HG03558 (cell line): ENCODE measurements at regions not wholly inside any gene's neighbourhood (a gene's known extent, or its start where the extent isn't known, plus 50 kb on each side); places are given as distances from the start of the nearest gene placed in this dataset.
"Not testable (repeated sequence)": the region's sequence is repeated elsewhere in the genome, so short reads cannot be mapped to it uniquely, and the experiment has no call there.

ENCODE experiments used
- ATAC-seq: cut with Tn5 transposase; IDR thresholded peaks from one replicate; pipeline ENCODE4 v1.9.1; 2021; ENCODE audit warnings: moderate number of reproducible peaks; ENCODE audit not compliant: unreplicated experiment; ENCODE audit errors: extremely low read depth

DNA sequence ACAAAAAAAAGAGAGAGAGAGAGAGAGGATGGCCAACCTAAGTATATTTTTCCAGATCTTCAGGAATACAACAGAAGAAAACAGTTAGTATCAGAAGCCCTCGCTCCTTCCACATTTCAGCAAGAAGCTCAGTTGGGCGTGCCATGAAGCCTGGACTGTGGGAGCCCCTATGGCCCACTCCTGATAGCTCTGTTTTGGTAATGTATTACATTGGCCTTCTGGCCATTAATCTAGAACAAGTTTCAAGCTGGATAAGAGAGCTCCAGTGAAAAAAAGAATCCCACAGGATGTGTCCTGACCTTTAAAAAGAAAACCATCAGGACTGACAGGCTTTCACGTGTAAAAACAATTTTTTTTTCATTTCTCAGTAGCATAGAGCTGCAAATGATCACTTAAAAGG lies 197.9 kb downstream of the ICOS start:
- no peak for ATAC-seq

DNA sequence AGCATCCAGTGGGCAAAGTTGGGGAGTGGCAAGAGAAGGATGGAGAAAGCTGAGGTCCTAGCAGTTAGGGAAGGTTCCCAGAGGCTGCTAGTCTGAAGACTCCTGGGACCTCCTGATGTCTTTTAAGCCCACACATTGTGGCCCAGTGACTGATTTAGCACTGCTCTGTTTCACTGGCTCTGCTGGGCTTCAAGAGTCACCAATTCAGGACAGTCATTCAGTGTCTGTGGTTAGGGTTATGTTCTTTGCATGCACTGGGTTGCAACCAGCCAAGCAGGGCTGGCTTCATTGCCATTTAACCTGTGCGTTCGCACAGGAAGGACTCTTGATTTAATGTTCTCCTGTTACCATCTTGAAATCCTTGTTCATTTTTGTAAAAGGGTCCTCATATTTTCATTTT lies 199.2 kb downstream of the ICOS start:
- no peak for ATAC-seq

DNA sequence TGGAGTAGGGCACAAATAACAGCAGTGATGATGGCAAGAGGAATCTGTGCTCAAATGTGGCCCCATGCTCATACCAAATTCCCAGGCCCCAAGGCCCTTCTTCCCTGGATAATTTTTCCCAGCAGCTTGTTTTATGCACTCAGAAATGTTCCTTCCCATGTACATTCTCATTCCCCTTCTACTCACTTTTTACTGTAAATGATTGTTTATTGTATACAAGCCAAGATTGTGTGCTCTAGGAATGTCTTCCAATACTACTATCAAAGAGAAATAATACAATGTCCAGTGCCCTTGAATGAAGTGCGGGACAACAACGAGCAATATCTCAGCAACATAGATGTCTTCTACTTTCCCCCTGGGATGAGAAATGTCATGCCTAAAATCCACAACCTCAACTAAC lies 201.6 kb downstream of the ICOS start:
- ATAC-seq, result no peak

DNA sequence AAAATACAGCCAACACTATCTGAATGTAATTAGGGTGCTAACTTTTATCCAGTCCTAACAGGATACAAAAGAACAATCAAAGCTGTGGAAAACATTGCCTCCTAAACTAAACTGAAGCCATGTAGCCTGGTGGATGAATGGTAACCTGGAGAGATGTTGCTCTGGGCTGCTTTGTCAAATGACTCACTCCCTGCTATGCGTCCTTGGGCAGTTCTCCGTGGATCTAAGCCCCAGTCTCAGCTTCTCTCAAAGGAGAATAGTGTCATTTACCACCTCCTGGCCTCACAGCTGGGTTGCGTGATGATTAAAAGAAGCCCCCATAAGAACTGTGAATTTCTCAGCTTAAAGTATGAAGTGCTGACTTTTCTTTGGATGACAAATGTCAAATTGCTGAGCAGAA lies 203.7 kb downstream of the ICOS start:
- no peak for ATAC-seq

DNA sequence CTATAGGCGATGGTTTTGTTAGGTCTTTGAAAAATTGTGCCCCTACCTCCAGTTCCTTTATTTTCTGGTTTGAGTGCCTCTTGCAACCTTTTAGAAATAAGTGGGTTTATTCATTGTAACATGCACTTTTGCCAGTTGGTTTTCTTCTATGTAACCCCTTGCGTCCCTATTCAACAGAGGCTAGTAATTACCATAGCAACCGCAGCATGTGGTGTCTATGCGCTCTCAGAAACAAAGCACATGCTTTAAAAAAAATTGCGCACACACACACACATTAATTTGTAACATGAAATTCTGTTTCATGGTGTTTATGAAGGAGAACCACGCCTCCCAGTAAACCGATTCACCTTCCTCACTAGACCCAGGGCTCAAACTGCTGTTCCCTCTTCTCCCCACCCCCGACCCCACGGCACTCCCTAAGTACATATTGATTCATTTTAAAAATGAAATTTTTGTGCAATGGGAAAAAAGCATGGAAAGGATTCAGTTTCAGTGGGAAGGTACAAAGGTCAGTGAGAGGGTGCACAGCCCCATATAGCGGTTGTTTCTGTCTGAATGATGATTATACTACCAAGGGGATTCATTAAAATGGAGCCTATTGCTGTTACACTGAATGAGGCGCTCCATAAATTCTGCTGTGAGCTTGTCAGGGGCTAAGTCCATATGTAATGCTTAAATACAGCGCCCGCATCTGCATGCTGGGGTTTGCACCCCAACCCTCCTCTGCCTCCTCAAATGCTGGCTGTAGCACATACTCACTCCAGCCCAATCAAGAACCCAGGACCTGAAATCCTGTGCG lies 206.9 kb downstream of the ICOS start:
- no peak for ATAC-seq

DNA sequence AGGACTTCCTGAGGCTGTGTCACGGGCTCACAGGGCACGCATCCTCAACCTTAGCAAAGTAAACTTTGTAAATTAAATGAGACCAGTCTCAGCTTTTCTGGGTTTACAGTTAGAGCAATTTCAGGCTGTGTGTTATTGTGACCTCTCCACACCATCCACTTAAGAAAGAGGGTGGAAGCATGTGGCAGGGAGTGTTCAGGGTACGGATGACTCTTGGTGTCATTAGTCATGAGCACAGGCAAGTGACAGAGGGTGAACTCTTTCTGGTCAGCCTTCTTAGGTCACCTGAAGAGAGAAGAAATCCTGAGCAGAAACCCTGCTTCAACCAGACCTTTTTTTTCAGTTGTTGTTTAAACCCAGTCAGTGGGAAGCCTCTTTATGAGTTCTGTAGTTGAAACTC lies 207.9 kb downstream of the ICOS start:
- ATAC-seq, result no peak

DNA sequence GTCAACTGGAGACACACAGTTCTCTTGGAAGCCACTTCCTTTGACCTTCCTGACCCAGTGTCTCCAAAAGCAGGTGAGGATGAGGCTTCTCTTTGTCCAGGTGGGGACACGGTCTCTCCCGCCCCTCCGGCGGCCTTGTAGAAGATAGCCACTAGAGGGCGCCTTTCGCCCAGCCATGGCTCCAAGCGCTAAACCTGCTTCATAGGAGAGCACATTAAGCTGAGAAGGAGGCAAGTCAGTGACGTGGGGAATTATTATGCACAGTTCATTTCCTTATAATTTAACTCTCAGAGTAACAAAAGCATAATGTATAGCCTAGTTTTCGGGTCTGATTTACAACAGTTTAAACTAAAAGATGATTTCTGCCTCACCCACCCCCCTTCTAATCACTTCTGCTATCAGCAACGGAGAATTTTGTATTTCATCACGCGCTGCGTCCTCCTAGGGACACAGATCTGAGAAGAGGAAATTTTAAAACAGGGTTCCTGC lies 208.7 kb downstream of the ICOS start:
- peak; percentile 97 for ATAC-seq

DNA sequence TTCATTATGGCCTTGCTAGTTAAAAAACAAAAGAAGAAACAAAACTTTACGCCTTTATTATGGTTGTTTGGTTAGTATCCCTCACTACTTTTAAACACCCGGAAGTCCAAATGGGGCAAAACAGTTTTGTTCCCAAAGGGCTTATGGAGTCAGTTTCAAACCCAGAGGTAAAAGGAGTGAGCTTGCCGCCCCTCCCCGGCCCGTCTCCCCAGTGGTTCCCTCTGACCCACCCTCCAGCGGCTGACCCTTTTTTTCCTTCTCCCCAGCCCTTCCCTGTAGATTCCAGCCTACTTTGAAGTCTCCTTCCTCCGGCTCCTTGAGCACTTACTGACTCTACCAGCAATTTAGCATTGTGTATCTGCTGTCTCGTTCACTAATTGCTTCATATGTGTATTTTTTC lies 209.2 kb downstream of the ICOS start:
- ATAC-seq, result no peak

DNA sequence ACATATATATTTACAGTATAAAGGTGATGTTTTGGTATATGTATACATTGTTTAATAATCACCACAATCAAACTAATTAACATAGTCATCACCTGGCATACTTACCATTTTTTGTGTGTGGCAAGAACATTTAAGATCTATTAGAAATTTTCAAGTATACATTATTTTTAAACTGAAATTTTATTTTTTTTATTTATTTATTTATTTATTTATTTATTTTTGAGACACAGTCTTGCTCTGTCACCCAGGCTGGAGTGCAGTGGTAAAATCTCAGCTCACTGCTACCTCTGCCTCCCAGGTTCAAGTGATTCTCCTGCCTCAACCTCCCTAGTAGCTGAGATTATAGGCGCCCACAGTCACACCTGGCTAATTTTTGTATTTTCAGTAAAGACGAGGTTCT lies 210.5 kb downstream of the ICOS start:
- not testable (repeated sequence) for ATAC-seq

DNA sequence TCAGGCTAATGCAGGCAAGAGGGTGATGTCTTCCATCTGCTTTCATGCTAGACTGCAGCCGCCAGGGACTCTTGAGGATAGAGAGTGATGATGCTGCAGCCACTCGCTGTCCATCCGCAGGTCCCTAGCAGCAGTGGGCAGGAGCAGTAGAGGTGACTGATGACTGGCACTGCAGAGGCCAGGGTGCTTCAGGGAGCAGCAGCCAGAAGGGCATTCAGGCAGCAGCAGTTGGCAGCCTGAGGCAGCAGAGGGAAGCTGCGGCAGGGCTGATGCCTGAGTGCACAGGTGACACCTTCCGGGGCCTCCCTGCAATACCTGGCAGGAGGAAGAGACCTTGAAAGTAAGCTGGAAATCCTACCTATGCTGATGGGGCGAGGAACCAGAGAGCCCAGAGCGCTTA lies 214.2 kb downstream of the ICOS start:
- ATAC-seq, result no peak

DNA sequence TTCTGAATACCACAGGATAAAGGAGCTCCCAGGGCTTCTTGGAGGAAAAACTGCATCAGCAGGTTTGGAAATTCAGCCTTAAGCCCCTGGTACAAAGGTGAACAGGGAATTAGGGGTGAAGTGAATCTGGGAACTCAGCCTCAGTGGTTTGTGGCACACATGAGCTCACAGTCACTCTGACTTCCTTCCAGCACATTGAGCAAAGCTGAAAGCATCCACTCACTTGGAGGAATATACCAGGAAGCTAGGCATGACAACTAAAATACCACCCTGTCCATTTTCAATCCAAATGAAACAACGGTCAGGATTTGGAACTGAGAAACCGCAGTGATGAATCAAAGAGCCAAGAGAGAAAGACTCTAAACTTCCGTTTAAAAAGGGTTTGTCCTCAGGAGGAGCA lies 216.1 kb downstream of the ICOS start:
- ATAC-seq, result no peak

DNA sequence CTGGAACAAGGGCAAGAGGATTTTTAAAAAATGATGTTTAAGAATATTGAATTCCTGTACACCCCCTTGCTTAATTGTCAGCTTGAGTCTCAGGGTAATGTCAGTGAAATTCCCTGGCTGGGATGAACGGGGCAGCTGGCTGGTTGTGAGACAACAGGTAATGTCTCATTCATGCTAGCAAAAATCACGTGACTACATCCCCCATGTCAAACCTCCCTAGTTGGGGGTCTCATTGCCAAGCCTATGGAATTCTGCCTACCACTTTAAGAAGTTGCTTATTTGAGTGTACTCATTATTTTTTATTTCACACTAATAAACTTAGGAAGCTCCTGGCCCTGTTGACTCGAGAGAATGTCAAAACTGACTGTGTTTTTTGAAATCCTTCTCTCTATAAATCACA lies 218.3 kb downstream of the ICOS start:
- ATAC-seq, result no peak

DNA sequence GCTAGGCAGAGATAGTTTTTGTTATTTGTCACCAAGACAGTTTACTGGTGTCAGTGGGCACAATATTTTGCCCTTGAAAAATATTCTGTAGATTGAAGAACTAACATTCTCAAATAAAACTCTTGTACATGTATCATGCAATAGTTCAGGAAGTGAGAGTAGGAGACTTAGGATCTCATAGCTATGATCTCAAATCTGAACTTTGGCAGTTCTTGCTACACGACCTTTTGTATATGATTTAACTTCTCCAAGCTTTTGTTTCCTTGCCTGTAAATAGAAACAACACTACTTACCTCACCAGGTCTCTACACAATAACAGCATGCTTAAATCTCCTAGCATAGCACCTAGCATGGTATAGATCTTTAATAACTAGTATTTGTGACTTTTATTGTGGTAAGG lies 219.9 kb downstream of the ICOS start:
- no peak for ATAC-seq

DNA sequence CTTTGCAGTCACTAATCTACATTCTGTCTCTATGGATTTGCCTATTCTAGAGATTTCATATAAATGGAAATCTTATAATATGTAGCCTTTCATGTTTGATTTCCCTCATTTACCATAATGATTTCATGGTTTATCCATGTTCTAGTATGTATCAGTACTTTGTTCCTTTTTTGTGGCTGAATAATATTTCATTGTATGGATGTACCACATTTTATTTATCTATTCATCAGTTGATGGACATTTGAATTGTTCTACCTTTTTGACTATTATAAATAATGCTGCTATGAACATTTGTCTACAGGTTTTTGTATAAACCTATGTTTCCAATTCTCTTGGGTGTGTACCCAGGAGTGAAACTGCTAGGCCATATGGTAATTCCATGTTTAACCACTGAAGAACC lies 221.1 kb downstream of the ICOS start:
- ATAC-seq, result no peak

DNA sequence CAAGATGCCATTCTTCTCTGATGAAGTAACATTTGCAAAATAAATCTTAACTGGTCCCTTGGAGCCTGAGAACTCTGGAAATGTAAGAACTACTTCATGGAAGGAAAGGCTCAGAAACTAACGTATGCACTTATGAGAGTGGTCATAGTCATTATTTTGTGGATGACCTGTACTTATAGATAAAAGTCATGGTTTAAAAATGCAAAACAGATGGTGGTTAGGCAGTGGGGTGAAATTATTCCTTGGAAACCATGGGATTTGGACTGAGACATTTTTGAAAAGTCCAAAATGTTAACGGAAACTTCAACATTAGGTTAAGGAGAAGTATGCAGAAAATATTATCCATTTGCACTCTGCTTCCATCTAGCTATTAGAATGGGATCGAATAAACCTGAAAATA lies 223.0 kb downstream of the ICOS start:
- no peak for ATAC-seq

DNA sequence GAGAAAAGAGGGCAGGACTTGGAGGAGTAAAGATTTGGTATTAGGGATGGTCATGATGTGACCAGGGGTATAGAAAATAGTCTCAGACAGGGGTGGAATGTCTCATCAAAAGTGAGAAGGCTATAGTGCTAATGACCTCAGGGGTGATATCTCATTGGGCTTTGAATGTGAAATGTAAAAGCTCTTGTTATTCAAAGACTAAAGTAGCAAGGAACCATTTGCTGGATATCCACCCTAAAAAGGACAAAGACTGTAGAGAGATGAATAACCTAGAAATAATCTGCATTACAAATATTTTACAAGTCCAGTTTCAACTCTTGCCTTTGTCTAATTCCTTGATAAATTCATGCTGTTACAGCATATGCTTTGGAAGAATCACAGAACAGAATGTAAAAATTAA lies 224.4 kb downstream of the ICOS start:
- ATAC-seq, result no peak

DNA sequence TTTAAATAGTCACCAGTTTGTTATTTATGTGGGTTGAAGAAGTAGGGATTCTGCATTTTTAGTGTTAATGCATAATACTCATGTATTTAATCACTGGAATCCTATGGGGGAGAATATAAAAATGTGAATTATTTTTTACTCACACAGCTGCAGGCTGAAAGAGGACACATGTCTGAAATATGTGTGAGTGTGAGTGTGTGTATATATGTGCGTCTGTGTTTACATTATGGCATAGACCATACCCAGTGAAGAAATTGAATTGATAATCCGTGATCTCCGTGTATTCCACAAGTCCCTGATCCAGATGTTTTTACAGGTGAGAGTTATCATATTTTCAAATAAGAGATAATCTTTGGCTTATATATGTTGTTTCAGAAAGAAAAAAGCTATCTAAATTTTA lies 225.3 kb downstream of the ICOS start:
- ATAC-seq, result no peak

DNA sequence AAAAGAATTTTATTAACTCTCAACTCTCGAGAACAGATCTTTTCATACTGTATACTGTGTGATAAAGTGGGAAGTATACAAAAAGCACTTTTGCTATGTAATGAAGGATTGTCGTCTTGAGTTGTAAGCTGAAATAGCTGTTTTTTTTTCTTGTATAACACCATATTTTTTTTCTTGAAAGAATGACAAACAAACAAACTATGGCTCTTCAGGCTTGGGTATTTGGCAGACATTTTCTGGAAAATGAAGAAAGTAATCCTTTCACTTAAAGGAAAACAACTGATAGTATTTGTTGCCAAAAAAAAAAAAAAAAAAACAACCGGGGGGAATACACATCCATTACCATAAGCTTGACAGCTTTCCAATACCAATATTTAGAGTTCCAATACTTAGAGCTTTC lies 230.4 kb downstream of the ICOS start:
- no peak for ATAC-seq

DNA sequence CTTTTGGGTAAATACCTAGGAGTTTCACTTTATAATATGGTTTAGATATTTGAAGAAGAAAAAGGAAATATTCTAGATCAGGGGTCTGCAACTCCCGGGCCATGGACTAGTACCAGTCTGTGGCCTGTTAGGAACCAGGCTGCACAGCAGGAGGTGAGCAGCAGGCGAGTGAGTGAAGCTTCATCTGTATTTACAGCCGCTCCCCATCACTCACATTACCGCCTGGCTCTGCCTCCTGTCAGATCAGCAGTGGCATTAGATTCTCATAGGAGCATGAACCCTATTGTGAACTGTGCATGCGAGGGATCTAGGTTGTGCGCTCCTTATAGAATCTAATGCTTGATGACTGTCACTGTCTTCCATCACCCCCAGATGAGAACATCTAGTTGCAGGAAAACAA lies 231.1 kb downstream of the ICOS start:
- not testable (repeated sequence) for ATAC-seq

DNA sequence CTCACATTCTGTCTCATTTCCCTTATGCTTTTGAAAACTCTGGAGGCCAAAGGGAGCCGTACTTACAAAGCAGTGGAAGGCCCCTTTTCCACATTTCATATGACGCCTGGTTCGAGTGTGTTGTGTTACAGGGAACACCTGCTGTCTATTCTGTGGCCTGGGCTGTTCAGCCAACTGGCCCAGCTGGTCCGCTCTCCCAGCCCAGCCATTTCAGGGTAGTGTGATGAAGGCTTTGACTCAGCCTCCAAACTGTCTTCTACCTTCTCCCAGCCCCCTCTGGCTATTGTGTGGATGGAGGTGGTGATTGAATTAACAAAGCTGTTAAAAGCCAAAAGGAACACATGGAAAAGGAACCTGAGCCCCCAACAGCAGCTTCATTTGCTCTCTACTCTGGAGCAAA lies 233.8 kb downstream of the ICOS start:
- ATAC-seq, result no peak

DNA sequence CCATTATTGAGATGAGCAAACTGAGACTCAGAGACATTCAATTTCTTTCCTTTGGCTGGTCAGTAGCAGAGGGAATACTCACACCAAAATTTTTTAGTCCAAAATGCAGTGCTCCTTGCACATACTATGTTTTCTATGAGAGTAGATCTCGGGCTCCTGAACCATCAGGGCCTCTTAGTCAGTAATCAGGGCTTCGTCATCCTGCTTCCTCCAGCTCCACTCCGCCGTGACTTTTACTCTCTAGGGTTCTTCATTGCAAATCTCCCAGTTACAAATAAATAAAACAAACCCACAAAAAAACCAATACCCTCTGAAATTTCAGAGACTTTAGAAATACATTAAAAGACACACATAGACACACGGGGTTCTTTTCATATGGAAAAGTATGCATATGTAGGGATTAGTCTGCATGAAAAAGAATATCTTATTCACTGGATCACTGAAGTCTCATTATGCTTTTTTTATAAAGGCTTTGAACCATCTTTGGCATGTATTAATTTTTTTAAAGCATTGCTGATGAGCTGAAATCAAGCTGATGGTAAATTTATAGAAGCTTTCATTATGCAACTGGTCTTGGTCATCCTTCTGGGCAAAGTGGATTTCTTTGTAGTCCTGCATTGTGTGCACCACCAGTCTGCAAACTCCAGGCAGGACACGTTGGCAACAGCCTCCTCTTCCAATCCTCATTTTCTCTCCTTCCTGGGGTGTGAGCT lies 235.0 kb downstream of the ICOS start:
- no peak for ATAC-seq

DNA sequence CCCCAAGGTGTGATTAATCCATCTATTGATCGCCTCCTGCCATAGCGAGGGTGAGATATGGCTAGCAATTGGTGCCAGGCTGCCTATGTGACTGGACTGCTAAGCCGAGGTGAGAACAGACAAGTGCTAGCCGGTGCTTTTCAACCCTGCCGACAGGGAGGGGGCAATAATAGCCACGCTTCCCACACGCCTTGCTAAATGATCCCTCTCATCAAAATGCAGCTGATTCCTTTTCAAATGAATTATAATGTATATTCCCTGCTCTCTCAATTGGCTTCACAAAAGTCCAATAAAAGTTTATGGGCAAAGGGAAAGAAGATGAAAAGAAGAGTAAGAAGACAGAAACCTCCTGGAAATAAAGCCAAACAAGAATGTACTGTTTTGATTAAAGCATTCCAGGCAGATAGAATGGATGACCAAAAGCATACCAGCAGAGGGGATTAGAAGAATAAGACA lies 235.6 kb downstream of the ICOS start:
- no peak for ATAC-seq
